K562 (cell line): ENCODE measurements at regions not wholly inside any gene's neighbourhood (a gene's known extent, or its start where the extent isn't known, plus 50 kb on each side); places are given as distances from the start of the nearest gene placed in this dataset.

Source experiments
- ATF7 ChIP-seq: fragments of 450-650 bp; IDR thresholded peaks from 2 replicates; pipeline ENCODE4 v1.7.1; 2014; ENCODE audit warnings: mild to moderate bottlenecking, moderate library complexity
- CBX5 ChIP-seq: IDR thresholded peaks from 2 replicates; pipeline ENCODE4 v1.6.1; 2014; ENCODE audit warnings: low read depth, borderline replicate concordance
- E2F1 ChIP-seq: sonication (generic); formaldehyde crosslinking; IDR thresholded peaks from 2 replicates; pipeline ENCODE4 v1.8.1; 2023; ENCODE audit warnings: mild to moderate bottlenecking, missing genetic modification reagents, moderate library complexity
- EP300 ChIP-seq: IDR thresholded peaks from 2 replicates; pipeline ENCODE4 v1.6.1; 2012; ENCODE audit warnings: low read length, improper control_type of control experiment
- HIVEP1 ChIP-seq: fragments of 250-450 bp; sonication (Bioruptor Pico); IDR thresholded peaks from 2 replicates; pipeline ENCODE4 v1.4.0; 2020; ENCODE audit warnings: mild to moderate bottlenecking
- HMGXB4 ChIP-seq: sonication (generic); formaldehyde crosslinking; IDR thresholded peaks from 2 replicates; pipeline ENCODE4 v1.8.1; 2023; ENCODE audit warnings: mild to moderate bottlenecking, missing genetic modification reagents
- HNRNPUL1 ChIP-seq: fragments of 200-400 bp; formaldehyde crosslinking; IDR thresholded peaks from 2 replicates; pipeline ENCODE4 v1.6.1; 2017; ENCODE audit warnings: low read length
- MTA1 ChIP-seq: fragments of 450-650 bp; IDR thresholded peaks from 2 replicates; pipeline ENCODE4 v1.6.1; 2017; ENCODE audit warnings: borderline replicate concordance
- SAP30 ChIP-seq: fragments of 200-600 bp; sonication (generic); IDR thresholded peaks from 2 replicates; pipeline ENCODE4 v1.6.1; 2012; ENCODE audit warnings: borderline replicate concordance, low read depth, mild to moderate bottlenecking, moderate library complexity, low read length, control low read depth, inconsistent platforms; ENCODE audit not compliant: insufficient read depth, poor library complexity, severe bottlenecking
- ZC3H11A ChIP-seq: IDR thresholded peaks from 2 replicates; pipeline ENCODE4 v1.6.1; 2012; ENCODE audit warnings: low read depth, low read length, improper control_type of control experiment

- TF ChIP-seq ZC3H11A (no peak), EP300 (no peak), HIVEP1 (CRISPR knock-in tag) (no peak), MTA1 (no peak), HNRNPUL1 (no peak), CBX5 (no peak), E2F1 (no peak), SAP30 (no peak), HMGXB4 (CRISPR knock-in tag) (no peak), ATF7 (no peak)
Measured at GRCh38 chr3:107263269-107264021, 113.8 kb upstream of the CCDC54 start.
